ENCODE measurements at regions not wholly inside any gene's neighbourhood (a gene's known extent, or its start where the extent isn't known, plus 50 kb on each side); places are given as distances from the start of the nearest gene placed in this dataset.

- TF ChIP-seq CTCF (IDR thresholded peaks at IDR 0.05) (no peak), EP300 (IDR thresholded peaks at IDR 0.05) (no peak), POLR2A (IDR thresholded peaks at IDR 0.05) (no peak), POLR2AphosphoS5 (IDR thresholded peaks at IDR 0.05) (no peak)
- peaks cover 0 to 33% (median 4%) of the 10 kb centered on the region in 3 donors for H3K27me3 ChIP-seq
- H3K9me3 ChIP-seq, result peaks cover 0 to 21% (median 12%) of the 10 kb centered on the region in 4 donors
- no peaks in the 10 kb centered on the region for H3K36me3 ChIP-seq
- no peaks in the 10 kb centered on the region for H3K4me1 ChIP-seq
- H3K4me3 ChIP-seq, result no peak overlapping the region
- no peak for DNase-seq
- 80 to 93% (median 86%) methylated on average over 2 of the region's 2 CpGs for WGBS, 5 donors
- H3K27ac ChIP-seq, result no peak overlapping the region
- intact Hi-C loops (cut with DNase I; ENCODE audit: low total_unique reads), result no loop called here
These were observed 154.0 kb upstream of the SYT13 start for GRCh38 chr11:45440111-45440510.

GRCh38 chr11:45436966-45437365 is 150.8 kb upstream of the SYT13 start:
- WGBS, 5 donors, result 75 to 97% (median 76%) methylated on average over 1 of the region's 1 CpG
- TF ChIP-seq CTCF (IDR thresholded peaks at IDR 0.05), result no peak
- TF ChIP-seq POLR2AphosphoS5 (IDR thresholded peaks at IDR 0.05), result no peak
- no peak for TF ChIP-seq EP300 (IDR thresholded peaks at IDR 0.05)
- no peak for TF ChIP-seq POLR2A (IDR thresholded peaks at IDR 0.05)
- no peak for DNase-seq
- H3K27me3 ChIP-seq, result peaks cover 0 to 42% (median 4%) of the 10 kb centered on the region in 3 donors
- peaks cover 0 to 21% (median 12%) of the 10 kb centered on the region in 4 donors for H3K9me3 ChIP-seq
- intact Hi-C loops (cut with DNase I; ENCODE audit: low total_unique reads), result no loop called here
- no peaks in the 10 kb centered on the region for H3K36me3 ChIP-seq
- no peaks in the 10 kb centered on the region for H3K4me1 ChIP-seq
- no peak overlapping the region for H3K27ac ChIP-seq
- no peak overlapping the region for H3K4me3 ChIP-seq

GRCh38 chr11:45436118-45436517 is 150.0 kb upstream of the SYT13 start:
- no peak for TF ChIP-seq POLR2AphosphoS5 (IDR thresholded peaks at IDR 0.05)
- no peak for TF ChIP-seq CTCF (IDR thresholded peaks at IDR 0.05)
- TF ChIP-seq EP300 (IDR thresholded peaks at IDR 0.05), result no peak
- no peak for TF ChIP-seq POLR2A (IDR thresholded peaks at IDR 0.05)
- no peak overlapping the region for H3K27ac ChIP-seq
- DNase-seq, result no peak
- peaks cover 0 to 42% (median 4%) of the 10 kb centered on the region in 3 donors for H3K27me3 ChIP-seq
- no peaks in the 10 kb centered on the region for H3K4me1 ChIP-seq
- H3K4me3 ChIP-seq, result no peak overlapping the region
- H3K9me3 ChIP-seq, result peaks cover 0 to 21% (median 12%) of the 10 kb centered on the region in 4 donors
- WGBS, 5 donors, result 28 to 48% (median 37%) methylated on average over 2 of the region's 2 CpGs
- no peaks in the 10 kb centered on the region for H3K36me3 ChIP-seq
- intact Hi-C loops (cut with DNase I; ENCODE audit: low total_unique reads), result no loop called here

GRCh38 chr11:45435706-45436105 is 149.6 kb upstream of the SYT13 start:
- DNase-seq, result no peak
- no peak overlapping the region for H3K4me3 ChIP-seq
- no peak overlapping the region for H3K27ac ChIP-seq
- TF ChIP-seq CTCF (IDR thresholded peaks at IDR 0.05) (no peak), EP300 (IDR thresholded peaks at IDR 0.05) (no peak), POLR2A (IDR thresholded peaks at IDR 0.05) (no peak), POLR2AphosphoS5 (IDR thresholded peaks at IDR 0.05) (no peak)
- 59 to 81% (median 65%) methylated on average over 3 of the region's 3 CpGs for WGBS, 5 donors
- peaks cover 0 to 37% (median 4%) of the 10 kb centered on the region in 3 donors for H3K27me3 ChIP-seq
- intact Hi-C loops (cut with DNase I; ENCODE audit: low total_unique reads), result no loop called here
- no peaks in the 10 kb centered on the region for H3K4me1 ChIP-seq
- H3K9me3 ChIP-seq, result peaks cover 0 to 21% (median 11%) of the 10 kb centered on the region in 4 donors
- no peaks in the 10 kb centered on the region for H3K36me3 ChIP-seq

All from stomach (tissue), 8 donors.